HCT116 (cell line): ENCODE measurements at regions not wholly inside any gene's neighbourhood (a gene's known extent, or its start where the extent isn't known, plus 50 kb on each side); places are given as distances from the start of the nearest gene placed in this dataset.

Source experiments
- CTCF ChIP-seq, 3 experiments: fragments of 200-600 bp in 1 of 3; sonication (generic) in 1 of 3; IDR thresholded peaks in 2 of 3; conservative IDR thresholded peaks in 1 of 3; 2 replicates each; pipeline ENCODE4 v1.5.1; 2012 to 2017; ENCODE audit warnings: low read depth in 2 of 3, low read length in 2 of 3, antibody characterized with exemption in 1 of 3, borderline replicate concordance in 1 of 3, control low read depth in 1 of 3, mild to moderate bottlenecking in 1 of 3, mixed read lengths in 1 of 3, mixed run types in 1 of 3, moderate library complexity in 1 of 3; ENCODE audit not compliant: insufficient read depth in 1 of 3
- POLR2AphosphoS5 ChIP-seq: IDR thresholded peaks from 2 replicates; pipeline ENCODE4 v1.6.1; 2011; ENCODE audit warnings: mild to moderate bottlenecking, low read depth, low read length, moderate library complexity

- TF ChIP-seq CTCF (IDR thresholded peaks at IDR 0.05 in 2 of 3, conservative IDR thresholded peaks at IDR 0.05 in 1 of 3; ENCODE audit: borderline replicate concordance in 1 of 3, insufficient read depth in 1 of 3, low read depth in 2 of 3, low read length in 2 of 3) (no peak), POLR2AphosphoS5 (no peak)
Measured at GRCh38 chr6:79863566-79863965, 83.8 kb downstream of the ELOVL4 start.
